ENCODE measurements at regions not wholly inside any gene's neighbourhood (a gene's known extent, or its start where the extent isn't known, plus 50 kb on each side); places are given as distances from the start of the nearest gene placed in this dataset.
"Not testable (repeated sequence)": the region's sequence is repeated elsewhere in the genome, so short reads cannot be mapped to it uniquely, and the experiment has no call there.

- intact Hi-C loops (cut with DNase I); DNase-seq (ENCODE audit: low spot score): not testable (repeated sequence)
Measured at GRCh38 chr2:118744682-118745181, 102.7 kb downstream of the EN1 start.

- DNase-seq (ENCODE audit: low spot score) = no peak
- intact Hi-C loops (cut with DNase I) = no loop called here
Measured at GRCh38 chr2:118738524-118739308, 108.7 kb downstream of the EN1 start.

GRCh38 chr2:118738106-118738505, 109.3 kb downstream of the EN1 start:
- intact Hi-C loops (cut with DNase I) = no loop called here
- no peak for DNase-seq (ENCODE audit: low spot score)

- no peak for DNase-seq (ENCODE audit: low spot score)
- intact Hi-C loops (cut with DNase I) = no loop called here
Measured at GRCh38 chr2:118737684-118738083, 109.8 kb downstream of the EN1 start.

GRCh38 chr2:118732432-118732831, 115.0 kb downstream of the EN1 start:
- intact Hi-C loops (cut with DNase I) = no loop called here
- DNase-seq (ENCODE audit: low spot score) = no peak

- DNase-seq (ENCODE audit: low spot score) = no peak
Measured at GRCh38 chr2:118731413-118731812, 116.0 kb downstream of the EN1 start.

GRCh38 chr2:118730405-118730804, 117.0 kb downstream of the EN1 start:
- no peak for DNase-seq (ENCODE audit: low spot score)
- intact Hi-C loops (cut with DNase I) = no loop called here

More at GRCh38 chr2:118731413-118731812, 116.0 kb downstream of the EN1 start:
- intact Hi-C loops (cut with DNase I) = no loop called here

- DNase-seq (ENCODE audit: low spot score) = no peak
- intact Hi-C loops (cut with DNase I) = no loop called here
Measured at GRCh38 chr2:118729760-118730159, 117.7 kb downstream of the EN1 start.

GRCh38 chr2:118728984-118729383, 118.5 kb downstream of the EN1 start:
- intact Hi-C loops (cut with DNase I) = no loop called here
- no peak for DNase-seq (ENCODE audit: low spot score)

- intact Hi-C loops (cut with DNase I) = no loop called here
- no peak for DNase-seq (ENCODE audit: low spot score)
Measured at GRCh38 chr2:118726821-118727220, 120.6 kb downstream of the EN1 start.

GRCh38 chr2:118723394-118723793, 124.1 kb downstream of the EN1 start:
- intact Hi-C loops (cut with DNase I) = no loop called here

GRCh38 chr2:118722976-118723375, 124.5 kb downstream of the EN1 start:
- no peak for DNase-seq (ENCODE audit: low spot score)
- intact Hi-C loops (cut with DNase I) = no loop called here

More at GRCh38 chr2:118723394-118723793, 124.1 kb downstream of the EN1 start:
- no peak for DNase-seq (ENCODE audit: low spot score)

- intact Hi-C loops (cut with DNase I) = no loop called here
- DNase-seq (ENCODE audit: low spot score) = no peak
Measured at GRCh38 chr2:118721817-118722551, 125.5 kb downstream of the EN1 start.

GRCh38 chr2:118720866-118721265, 126.6 kb downstream of the EN1 start:
- intact Hi-C loops (cut with DNase I) = no loop called here
- DNase-seq (ENCODE audit: low spot score) = no peak

GRCh38 chr2:118718921-118719320, 128.5 kb downstream of the EN1 start:
- no peak for DNase-seq (ENCODE audit: low spot score)
- intact Hi-C loops (cut with DNase I) = no loop called here

- no peak for DNase-seq (ENCODE audit: low spot score)
- intact Hi-C loops (cut with DNase I) = no loop called here
Measured at GRCh38 chr2:118716102-118716501, 131.3 kb downstream of the EN1 start.

GRCh38 chr2:118714118-118714517, 133.3 kb downstream of the EN1 start:
- no peak for DNase-seq (ENCODE audit: low spot score)
- intact Hi-C loops (cut with DNase I) = no loop called here

- DNase-seq (ENCODE audit: low spot score) = no peak
- intact Hi-C loops (cut with DNase I) = no loop called here
Measured at GRCh38 chr2:118711603-118712002, 135.8 kb downstream of the EN1 start.

- intact Hi-C loops (cut with DNase I) = no loop called here
- no peak for DNase-seq (ENCODE audit: low spot score)
Measured at GRCh38 chr2:118710481-118710880, 137.0 kb downstream of the EN1 start.

GRCh38 chr2:118709786-118710185, 137.7 kb downstream of the EN1 start:
- intact Hi-C loops (cut with DNase I) = no loop called here
- DNase-seq (ENCODE audit: low spot score) = no peak

- intact Hi-C loops (cut with DNase I) = no loop called here
- no peak for DNase-seq (ENCODE audit: low spot score)
Measured at GRCh38 chr2:118706844-118707243, 140.6 kb downstream of the EN1 start.

Data from cardiac septum (tissue), 1 donor.